ENCODE measurements at regions not wholly inside any gene's neighbourhood (a gene's known extent, or its start where the extent isn't known, plus 50 kb on each side); places are given as distances from the start of the nearest gene placed in this dataset.

GRCh38 chr15:61480295-61480694 is 251.2 kb upstream of the RORA start:
- TF ChIP-seq CTCF (IDR thresholded peaks at IDR 0.05) = no peak
- TF ChIP-seq POLR2A (IDR thresholded peaks at IDR 0.05) = no peak
